NCI-H460 (cell line): ENCODE measurements at regions not wholly inside any gene's neighbourhood (a gene's known extent, or its start where the extent isn't known, plus 50 kb on each side); places are given as distances from the start of the nearest gene placed in this dataset.

Source experiments
- DNase-seq: peaks from one replicate; pipeline ENCODE4 v3.0.0-alpha.2; 2016; ENCODE audit warnings: low read depth; ENCODE audit errors: extremely low read depth

DNA sequence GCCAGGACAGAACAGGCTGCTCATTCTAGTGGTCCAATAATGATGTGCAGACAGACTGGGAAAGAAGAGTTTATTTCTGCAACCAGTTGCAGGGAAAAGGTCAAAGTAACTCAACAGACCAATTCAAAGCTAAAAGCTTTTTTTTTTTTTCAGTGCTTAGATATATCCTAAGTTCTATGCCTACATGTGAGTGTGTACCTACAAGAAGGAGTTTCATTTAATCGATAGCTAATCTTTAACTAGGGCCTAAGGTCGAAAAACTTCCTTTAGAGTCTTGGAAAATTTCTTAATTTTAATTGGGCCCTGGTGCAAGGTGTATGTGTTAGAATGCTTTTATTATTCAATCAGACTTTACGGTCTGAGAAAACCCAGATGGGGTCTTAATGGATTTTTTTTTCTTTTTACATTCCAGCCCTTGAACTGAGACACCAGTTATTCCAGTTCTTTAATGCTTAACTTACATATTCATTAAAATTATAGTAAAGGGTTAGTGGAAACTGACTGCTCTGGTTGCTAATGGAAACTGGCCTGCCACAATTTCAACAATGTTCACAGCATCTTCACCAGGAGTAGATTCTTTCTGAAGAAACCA is 365.3 kb downstream of the MTRR start:
- DNase-seq, result no peak

DNA sequence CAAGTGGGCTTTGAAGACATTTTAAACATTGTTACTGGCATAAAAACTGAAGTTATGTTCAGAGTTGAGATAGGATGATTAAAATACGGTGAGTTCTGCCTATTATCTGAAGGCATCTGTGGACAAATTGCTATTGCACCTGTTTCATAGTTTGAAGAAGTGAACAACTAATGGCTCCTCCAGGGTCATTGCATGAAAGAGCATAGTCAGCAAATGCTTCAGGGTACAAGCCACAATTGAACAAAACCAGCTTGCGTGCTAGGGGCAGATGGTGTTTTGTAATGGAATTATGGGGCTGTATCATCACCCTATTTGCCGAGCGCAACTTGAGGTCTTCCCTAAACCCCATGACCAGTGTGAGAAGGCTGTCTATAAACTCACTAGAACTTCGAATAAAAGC is 369.1 kb downstream of the MTRR start:
- no peak for DNase-seq

- DNase-seq, result no peak
Observed at GRCh38 chr5:8239198-8239597, 370.2 kb downstream of the MTRR start.

DNA sequence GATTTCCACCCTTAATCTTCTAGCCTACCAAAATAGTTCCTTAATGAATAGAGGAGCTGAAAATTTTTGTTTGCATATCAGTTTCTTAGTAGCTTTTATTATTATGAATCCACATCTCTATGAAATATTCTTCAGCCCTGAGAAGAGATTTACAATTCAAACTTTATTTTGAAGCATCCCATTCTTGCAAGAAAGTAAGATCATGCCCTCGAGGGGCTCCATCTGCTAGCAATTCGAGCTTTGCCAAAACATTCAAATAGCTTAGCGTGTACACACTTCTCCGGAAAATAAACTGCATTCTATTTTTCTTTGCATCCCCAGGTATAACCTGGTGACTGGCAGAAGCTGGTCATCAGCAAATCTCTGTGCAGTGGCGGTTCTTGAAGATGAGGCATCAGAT is 370.7 kb downstream of the MTRR start:
- no peak for DNase-seq

- no peak for DNase-seq
Observed at GRCh38 chr5:8241076-8241475, 372.1 kb downstream of the MTRR start.

DNA sequence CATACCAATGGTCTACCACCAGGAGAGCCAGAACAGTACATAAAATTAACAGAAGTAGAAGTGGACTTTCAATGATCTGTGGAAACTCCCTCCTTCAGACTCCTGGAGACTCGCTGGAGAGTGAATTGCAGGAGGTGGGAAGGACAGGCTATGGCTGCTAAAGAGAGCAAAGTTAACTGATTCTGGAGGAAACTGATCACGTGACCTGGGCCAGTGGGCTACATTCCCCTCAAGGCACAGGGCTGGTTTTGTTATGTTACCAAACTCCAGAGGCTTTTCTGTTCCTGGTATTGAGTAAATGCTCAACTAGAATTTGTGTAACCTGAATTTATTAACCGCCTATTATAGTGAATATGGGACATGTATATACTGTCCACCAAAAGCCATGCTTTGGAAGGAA is 372.6 kb downstream of the MTRR start:
- no peak for DNase-seq

- no peak for DNase-seq
Observed at GRCh38 chr5:8247049-8247899, 378.3 kb downstream of the MTRR start.

DNA sequence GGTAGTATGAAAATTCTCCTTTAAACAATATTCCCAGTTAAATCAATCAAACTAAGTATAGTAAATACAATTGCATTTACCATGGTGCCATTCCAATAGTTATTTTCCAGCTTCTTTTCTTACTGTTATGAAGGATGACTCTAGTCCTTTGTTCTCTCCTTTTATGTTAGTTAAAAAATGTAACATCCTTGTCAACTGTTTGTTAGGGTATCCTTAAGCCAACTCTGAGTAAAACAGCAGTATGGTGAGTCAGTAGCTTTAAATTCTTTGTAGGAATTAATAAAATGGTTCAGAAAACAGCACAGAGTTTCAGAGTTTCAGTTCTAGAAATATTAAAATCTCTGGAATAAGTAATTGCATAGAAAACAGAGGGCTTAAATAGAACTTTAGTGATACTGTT is 384.4 kb downstream of the MTRR start:
- DNase-seq, result no peak

GRCh38 chr5:8254674-8255073 is 385.7 kb downstream of the MTRR start:
- no peak for DNase-seq

DNA sequence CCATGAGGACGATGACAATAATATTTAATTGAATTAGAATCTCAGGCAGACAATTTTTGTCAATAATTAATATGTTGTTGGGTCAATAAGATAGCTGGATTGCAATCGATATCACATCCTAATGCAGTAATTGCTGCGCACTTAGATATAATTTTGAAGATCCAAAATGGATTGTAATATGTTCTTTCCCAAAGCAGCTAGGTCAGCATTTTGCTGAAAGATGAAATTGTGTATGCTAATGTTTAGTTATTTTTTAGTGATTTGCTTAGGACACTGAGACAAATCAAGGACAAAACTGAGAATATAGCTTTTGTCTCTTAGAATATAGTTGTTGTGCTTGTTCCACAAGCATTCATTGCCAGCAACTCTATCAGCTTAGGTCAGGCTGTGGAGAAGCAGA is 389.9 kb downstream of the MTRR start:
- no peak for DNase-seq

- DNase-seq, result no peak
Observed at GRCh38 chr5:8270246-8270645, 401.3 kb downstream of the MTRR start.

DNA sequence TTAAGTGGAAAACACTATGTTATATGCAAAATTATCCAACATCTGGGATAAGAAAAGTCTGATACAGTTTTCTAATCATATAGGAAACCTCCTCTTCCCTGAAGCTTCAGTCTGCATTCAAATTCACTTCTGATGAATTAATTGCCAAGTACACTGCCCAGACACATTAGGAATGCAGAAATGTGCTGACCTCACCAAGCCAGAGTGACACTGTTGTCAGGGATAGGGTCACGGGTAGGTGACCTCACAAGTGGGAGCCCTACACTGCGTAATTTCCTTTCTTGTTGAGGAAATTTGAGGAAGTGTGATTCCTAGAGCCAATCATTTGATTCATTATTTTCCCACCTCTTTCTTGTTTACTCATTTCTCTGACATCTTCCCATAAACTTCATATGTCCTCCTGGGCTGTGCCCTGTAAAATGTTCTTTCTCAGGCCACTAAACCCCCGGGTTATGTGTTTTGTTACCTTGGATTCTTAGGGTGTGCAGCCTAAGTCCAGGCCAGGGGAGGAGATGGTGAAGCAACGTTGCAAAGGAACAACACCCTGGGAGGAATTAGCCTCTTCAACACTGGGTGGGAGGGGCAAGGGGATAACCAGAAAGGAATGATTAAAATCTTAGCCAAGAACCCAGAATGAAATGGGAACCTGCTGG is 411.9 kb downstream of the MTRR start:
- DNase-seq, result no peak

DNA sequence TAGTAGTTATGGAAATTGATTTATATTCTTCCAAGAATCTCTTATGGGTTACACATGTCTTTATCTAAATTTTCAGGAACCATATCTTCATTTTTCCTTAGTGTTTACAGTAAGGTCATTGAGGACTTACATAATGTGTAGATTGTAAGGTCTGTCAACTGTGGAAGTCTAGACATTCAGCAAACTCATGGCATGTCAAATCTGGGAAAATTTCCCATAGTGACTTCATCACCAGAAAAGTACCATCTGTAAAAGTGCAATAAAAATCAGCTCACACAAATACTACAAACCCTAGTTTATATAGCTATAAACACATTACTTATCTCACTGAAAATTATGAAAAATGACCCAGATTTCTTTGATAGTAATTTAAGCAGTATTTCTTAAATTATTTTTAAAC is 419.4 kb downstream of the MTRR start:
- DNase-seq, result no peak

- DNase-seq, result no peak
Observed at GRCh38 chr5:8288897-8289516, 420.1 kb downstream of the MTRR start.

DNA sequence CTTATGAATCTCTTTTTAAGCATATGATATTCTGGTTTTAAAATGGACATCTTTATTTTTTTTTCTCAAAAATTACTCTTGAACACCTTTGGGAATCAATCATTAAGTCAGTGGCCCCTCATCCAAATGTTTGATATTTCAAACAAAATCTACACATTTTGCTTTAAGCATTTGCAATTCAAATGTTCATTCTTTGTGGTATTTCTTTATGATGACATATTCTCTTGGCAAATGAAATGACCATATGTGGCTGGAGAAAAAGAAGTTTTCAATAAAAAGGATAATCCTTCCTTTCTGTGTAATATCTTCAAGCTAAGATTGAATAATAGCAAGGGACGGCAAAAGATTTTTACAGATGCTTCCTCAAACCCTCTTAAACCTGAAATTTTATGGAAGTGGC is 420.8 kb downstream of the MTRR start:
- no peak for DNase-seq

DNA sequence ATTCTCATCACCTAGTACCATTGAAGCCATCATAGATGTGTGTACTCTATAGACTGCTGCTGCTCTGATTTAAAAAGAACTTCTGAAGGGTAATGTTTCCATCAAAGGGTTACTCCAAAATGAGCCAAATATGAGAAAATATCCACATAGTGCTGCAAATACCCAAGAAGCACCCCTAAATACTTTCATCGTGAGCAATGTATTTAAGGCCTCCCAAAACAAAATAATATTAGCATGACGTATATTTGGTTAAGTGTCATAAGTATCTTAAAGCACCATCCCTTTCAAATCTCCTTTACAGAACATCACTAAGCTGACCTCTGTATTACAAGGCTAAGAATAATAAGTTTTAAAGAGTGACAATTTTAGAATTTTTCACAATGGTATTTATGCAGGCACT is 421.8 kb downstream of the MTRR start:
- no peak for DNase-seq

DNA sequence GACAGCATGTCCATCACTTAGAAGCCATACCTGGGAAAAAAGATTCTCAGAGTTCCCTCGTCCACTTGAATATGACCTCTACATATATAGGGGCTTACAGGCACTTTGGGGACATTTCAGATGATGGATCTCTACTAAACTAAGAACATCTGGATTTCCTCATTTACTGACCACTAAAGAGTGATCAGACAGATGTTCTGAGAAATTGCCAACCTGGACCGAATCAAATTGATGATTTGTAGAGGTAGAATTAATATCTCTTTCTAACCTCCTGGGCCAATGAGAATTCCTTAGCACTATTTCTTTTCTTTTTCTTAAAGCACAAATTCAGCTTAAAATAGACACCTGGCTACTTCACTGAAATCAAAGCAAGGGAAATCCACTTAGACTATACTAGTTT is 422.7 kb downstream of the MTRR start:
- no peak for DNase-seq

- DNase-seq, result no peak
Observed at GRCh38 chr5:8295141-8295540, 426.2 kb downstream of the MTRR start.

- DNase-seq, result no peak
Observed at GRCh38 chr5:8299716-8300115, 430.8 kb downstream of the MTRR start.

DNA sequence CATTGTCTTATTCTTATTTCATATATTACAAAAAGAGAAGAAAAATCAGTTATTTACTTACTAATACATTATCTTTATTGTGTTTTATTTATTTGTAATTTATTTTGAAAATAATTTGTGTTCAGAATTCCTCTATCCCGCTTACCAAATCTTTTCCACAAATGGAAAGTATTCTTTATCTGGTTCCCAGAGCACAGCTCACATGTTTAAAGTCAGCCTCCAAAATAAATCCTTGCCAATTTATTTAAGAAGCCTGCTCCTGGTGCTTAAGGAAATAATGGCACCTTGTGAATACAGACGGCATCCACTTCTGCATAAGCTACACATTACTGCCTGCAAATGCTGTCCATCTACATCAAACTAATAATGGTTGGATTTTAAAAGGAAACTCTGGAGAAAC is 435.4 kb downstream of the MTRR start:
- no peak for DNase-seq

GRCh38 chr5:8306288-8306896 is 437.4 kb downstream of the MTRR start:
- DNase-seq, result no peak
